ENCODE measurements at regions not wholly inside any gene's neighbourhood (a gene's known extent, or its start where the extent isn't known, plus 50 kb on each side); places are given as distances from the start of the nearest gene placed in this dataset.

DNA sequence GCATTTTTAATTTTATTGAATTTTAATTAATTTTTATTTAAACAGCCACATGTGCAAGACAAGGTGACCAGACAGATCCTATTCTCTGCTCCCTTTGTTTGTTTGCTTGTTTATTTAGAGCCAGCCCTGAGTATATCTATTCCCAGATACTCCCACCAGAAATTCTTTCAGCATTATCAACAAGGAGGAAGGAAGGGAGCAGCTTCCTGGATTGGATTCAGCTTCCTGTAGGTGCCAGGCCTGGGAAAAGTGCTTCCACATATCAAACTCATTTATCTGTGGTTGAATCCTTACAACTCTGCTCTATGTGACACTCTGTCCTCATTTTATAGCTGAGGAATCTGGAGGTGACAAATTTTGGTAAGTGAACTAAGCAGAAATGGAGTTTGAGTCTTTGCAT, 60.5 kb upstream of the KLF7 start:
- TF ChIP-seq, protein P1, sequence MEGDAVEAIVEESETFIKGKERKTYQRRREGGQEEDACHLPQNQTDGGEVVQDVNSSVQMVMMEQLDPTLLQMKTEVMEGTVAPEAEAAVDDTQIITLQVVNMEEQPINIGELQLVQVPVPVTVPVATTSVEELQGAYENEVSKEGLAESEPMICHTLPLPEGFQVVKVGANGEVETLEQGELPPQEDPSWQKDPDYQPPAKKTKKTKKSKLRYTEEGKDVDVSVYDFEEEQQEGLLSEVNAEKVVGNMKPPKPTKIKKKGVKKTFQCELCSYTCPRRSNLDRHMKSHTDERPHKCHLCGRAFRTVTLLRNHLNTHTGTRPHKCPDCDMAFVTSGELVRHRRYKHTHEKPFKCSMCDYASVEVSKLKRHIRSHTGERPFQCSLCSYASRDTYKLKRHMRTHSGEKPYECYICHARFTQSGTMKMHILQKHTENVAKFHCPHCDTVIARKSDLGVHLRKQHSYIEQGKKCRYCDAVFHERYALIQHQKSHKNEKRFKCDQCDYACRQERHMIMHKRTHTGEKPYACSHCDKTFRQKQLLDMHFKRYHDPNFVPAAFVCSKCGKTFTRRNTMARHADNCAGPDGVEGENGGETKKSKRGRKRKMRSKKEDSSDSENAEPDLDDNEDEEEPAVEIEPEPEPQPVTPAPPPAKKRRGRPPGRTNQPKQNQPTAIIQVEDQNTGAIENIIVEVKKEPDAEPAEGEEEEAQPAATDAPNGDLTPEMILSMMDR (conservative IDR thresholded peaks at IDR 0.05): no peak
- TF ChIP-seq EZH2 (IDR thresholded peaks at IDR 0.05; ENCODE audit: low read depth): no peak

Measured in PC-9 (cell line).